HG03520 (cell line): ENCODE measurements at regions not wholly inside any gene's neighbourhood (a gene's known extent, or its start where the extent isn't known, plus 50 kb on each side); places are given as distances from the start of the nearest gene placed in this dataset.

ENCODE experiments used
- ATAC-seq: cut with Tn5 transposase; IDR thresholded peaks from one replicate; pipeline ENCODE4 v1.9.1; 2021; ENCODE audit warnings: mild to moderate bottlenecking, moderate library complexity; ENCODE audit not compliant: unreplicated experiment

GRCh38 chr18:24875286-24875685 lies 414.8 kb downstream of the HRH4 start:
- ATAC-seq: no peak

GRCh38 chr18:24875777-24876176 lies 415.3 kb downstream of the HRH4 start:
- ATAC-seq: no peak

GRCh38 chr18:24876266-24876665 lies 415.8 kb downstream of the HRH4 start:
- ATAC-seq: no peak

GRCh38 chr18:24877066-24877465 lies 416.6 kb downstream of the HRH4 start:
- ATAC-seq: no peak

GRCh38 chr18:24877546-24877945 lies 417.1 kb downstream of the HRH4 start:
- ATAC-seq: no peak

GRCh38 chr18:24878289-24878688 lies 417.9 kb downstream of the HRH4 start:
- ATAC-seq: no peak

GRCh38 chr18:24885276-24885675 lies 424.8 kb downstream of the HRH4 start:
- no peak for ATAC-seq

- no peak for ATAC-seq
Observed at GRCh38 chr18:24894880-24895279, 434.4 kb downstream of the HRH4 start.

- ATAC-seq: no peak
Observed at GRCh38 chr18:24897461-24897860, 437.0 kb downstream of the HRH4 start.

- no peak for ATAC-seq
Observed at GRCh38 chr18:24910221-24910620, 441.7 kb downstream of the ZNF521 start.

- ATAC-seq: no peak
Observed at GRCh38 chr18:24913507-24914170, 438.3 kb downstream of the ZNF521 start.

GRCh38 chr18:24914171-24914525 lies 437.8 kb downstream of the ZNF521 start:
- ATAC-seq: no peak

GRCh38 chr18:24914685-24915084 lies 437.3 kb downstream of the ZNF521 start:
- ATAC-seq: no peak

- no peak for ATAC-seq
Observed at GRCh38 chr18:24915547-24915946, 436.4 kb downstream of the ZNF521 start.

GRCh38 chr18:24917767-24918166 lies 434.2 kb downstream of the ZNF521 start:
- ATAC-seq: no peak

GRCh38 chr18:24918257-24918656 lies 433.7 kb downstream of the ZNF521 start:
- no peak for ATAC-seq

GRCh38 chr18:24919181-24919797 lies 432.7 kb downstream of the ZNF521 start:
- no peak for ATAC-seq

- ATAC-seq: peak; percentile 49
Observed at GRCh38 chr18:24922491-24922890, 429.5 kb downstream of the ZNF521 start.

GRCh38 chr18:24923138-24923537 lies 428.8 kb downstream of the ZNF521 start:
- peak; percentile 82 for ATAC-seq

GRCh38 chr18:24924066-24924716 lies 427.8 kb downstream of the ZNF521 start:
- ATAC-seq: no peak

- no peak for ATAC-seq
Observed at GRCh38 chr18:24926649-24927048, 425.3 kb downstream of the ZNF521 start.

- ATAC-seq: no peak
Observed at GRCh38 chr18:24928301-24928878, 423.6 kb downstream of the ZNF521 start.
